DMS153 (cell line): ENCODE measurements at regions not wholly inside any gene's neighbourhood (a gene's known extent, or its start where the extent isn't known, plus 50 kb on each side); places are given as distances from the start of the nearest gene placed in this dataset.

Experiments used
- DNase-seq: peaks from one replicate; lab custom pipeline; 2025; lab: John Stamatoyannopoulos, UW

DNA sequence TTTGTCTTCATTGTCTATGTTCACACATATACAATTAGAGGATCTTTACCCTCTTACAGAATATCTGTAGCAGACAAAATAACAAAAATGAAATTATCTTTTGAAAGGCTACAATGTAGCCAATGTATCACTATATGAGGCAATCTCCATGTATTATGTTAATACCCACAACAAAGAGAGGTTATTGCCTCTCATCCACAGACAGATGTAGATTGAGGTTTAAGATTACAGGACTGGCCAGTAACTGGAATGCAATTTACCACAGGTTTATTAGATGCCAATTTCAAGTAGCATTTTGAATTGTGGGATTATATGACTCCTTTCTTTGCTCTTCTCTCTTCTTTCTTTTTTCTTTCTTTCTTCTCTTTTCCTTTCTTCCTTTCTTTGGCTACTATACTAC lies 242.6 kb downstream of the ANKRD50 start:
- DNase-seq, result no peak

DNA sequence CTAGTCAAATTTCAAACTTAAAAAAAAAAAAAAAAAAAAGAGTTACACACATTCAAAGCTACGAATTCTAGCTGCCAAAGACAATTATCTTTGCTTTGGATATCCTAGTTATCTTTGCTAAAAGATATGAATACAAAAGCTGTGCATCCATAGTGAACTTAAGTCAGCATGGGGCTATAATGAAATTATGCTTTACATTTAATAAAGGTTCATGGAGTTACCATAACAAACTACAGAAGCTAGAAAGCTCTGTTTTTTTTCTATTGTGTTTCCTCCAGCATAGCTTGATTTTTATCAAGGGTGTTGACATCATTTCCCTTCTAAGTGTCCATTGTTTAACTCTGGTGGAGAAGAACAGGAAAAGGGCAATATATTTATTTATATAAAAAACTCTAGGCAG lies 234.1 kb downstream of the ANKRD50 start:
- no peak for DNase-seq

DNA sequence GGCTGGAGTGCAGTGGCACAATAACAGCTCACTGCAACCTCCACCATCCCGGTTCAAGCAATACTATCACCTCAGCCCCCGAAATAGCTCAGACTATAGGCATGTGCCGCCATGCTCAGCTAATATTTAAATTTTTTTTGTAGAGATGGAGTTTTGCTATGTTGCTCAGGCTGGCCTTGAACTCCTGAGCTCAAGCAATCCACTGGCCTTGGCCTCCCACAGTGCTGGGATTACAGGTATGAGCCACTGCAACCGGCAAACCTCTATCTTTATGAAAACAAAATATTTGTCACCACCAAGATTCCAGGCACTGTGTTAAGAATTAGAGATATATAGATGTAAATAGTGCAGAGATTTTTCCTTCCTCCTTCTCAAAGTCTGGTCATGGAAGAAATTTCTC lies 232.5 kb downstream of the ANKRD50 start:
- no peak for DNase-seq

- DNase-seq, result no peak
These were observed 231.4 kb downstream of the ANKRD50 start for GRCh38 chr4:124481123-124481522.

DNA sequence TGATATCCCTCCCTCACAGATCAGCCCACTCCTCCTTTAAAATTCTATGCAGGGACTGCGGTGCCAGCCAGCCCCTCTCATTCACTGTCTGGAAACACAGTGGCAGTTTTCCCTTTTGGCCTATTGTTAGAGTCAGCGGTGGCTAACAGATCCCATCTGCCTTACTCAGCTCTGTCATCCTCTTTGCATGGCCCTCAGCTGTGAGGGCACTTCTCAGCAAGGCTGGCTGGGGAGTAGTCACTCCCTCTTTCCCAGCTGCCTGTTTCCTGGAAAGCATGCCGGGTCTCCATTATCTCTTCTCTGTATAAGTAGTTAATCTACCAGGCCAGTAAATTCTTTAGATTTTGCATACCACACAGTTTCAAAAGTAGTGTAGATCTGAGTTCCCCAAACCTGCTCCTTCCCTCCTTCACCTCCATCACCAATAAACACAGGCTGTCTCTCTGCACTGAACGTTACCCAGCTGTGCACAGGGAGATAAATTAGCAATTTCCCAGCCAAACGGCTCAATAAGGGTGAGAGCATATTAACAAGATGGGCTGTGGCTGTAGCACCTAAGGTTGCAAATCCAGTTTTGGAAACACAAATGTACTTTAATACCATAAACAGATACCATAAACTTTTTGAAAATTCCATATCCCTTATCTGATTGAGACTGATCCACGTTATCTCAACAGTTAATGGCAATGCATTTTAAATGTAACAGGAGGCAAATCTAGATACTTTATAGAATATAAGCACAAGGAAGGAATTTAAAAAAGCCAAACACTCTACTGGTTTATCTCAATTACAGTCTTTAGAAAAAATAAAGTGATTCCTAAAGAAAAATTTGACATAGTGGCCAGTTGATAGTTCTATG lies 229.3 kb downstream of the ANKRD50 start:
- peak; percentile 65 for DNase-seq

DNA sequence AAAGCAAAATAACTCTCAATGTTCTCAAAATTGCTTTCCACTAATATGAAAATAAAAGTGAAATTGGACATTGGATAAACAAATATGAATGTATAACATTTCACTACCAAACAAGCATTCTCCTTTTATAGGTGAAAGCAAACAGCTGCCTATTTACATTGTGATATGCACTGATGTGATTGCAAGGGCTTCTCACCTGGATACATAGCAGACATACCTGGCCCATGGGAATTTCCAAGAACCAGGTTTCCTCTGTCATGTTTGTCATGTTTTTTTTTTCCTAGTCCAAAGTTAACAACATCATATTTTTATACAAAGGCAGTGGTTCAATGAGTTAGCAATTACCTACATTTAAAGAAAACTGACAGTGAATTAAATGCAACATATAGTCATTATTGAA lies 228.5 kb downstream of the ANKRD50 start:
- DNase-seq, result peak; percentile 34

GRCh38 chr4:124484940-124485339 lies 227.6 kb downstream of the ANKRD50 start:
- no peak for DNase-seq

DNA sequence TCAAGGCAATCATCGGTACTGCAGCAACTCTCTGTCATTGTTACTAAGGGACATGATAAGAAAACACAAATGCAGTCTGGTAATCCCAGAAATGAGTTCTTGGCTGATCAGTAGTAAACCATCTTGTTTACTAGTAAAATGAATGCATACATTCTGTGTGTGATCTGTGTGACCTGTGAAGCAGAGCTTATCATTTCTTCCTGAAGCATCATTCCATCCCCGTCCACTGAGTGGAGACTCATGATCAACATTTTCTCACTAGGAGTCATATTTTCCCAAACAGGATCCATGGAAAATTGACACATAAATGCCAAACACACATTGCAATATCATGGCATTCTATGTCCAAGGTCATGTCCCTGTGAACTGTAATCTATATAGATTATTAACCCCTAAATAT lies 226.1 kb downstream of the ANKRD50 start:
- DNase-seq, result no peak

- no peak for DNase-seq
These were observed 224.9 kb downstream of the ANKRD50 start for GRCh38 chr4:124487651-124488050.

GRCh38 chr4:124491361-124492145 lies 221.0 kb downstream of the ANKRD50 start:
- DNase-seq, result no peak

- peak; percentile 19 for DNase-seq
These were observed 213.3 kb downstream of the ANKRD50 start for GRCh38 chr4:124499261-124499660.

GRCh38 chr4:124501576-124501975 lies 211.0 kb downstream of the ANKRD50 start:
- DNase-seq, result no peak

GRCh38 chr4:124504431-124504830 lies 208.1 kb downstream of the ANKRD50 start:
- no peak for DNase-seq

- no peak for DNase-seq
These were observed 207.3 kb downstream of the ANKRD50 start for GRCh38 chr4:124505211-124505610.

DNA sequence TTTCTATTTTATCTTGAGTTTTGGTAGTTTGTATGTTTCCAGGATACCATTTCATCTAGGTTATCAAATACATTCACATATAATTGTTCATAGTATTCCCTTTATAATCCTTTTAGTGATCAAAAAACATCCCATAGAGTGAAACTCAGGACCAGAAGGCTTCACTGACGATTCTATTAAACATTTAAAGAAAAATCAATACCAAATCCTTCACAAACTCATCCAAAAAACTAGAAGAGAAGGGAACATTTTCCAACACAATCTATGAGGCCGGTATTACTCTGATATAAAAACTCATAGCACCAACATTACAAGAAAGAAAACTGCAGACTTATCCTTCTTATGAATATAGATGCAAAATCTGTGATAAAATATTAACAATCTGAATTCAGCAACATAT lies 203.4 kb downstream of the ANKRD50 start:
- DNase-seq, result no peak

- DNase-seq, result no peak
These were observed 197.9 kb downstream of the ANKRD50 start for GRCh38 chr4:124514588-124514987.

DNA sequence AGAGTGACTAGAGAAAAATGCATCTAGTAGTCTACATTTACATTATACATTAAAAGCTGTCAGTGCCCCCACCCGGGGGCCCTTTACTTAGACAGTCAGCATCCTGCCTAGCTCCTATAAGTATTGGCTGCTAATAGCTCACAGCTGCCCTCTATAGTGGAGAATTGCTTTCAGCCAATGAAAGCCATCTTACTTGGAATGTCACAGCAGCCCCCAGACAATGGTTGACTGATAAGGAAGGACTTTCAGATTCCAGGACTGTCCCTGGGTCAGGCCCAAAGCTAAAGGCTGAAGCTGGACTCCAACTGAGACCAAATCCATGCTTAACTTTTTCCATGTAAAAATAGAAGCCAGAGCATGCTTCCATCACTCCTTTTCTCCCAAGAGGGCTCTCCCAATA lies 196.9 kb downstream of the ANKRD50 start:
- no peak for DNase-seq

DNA sequence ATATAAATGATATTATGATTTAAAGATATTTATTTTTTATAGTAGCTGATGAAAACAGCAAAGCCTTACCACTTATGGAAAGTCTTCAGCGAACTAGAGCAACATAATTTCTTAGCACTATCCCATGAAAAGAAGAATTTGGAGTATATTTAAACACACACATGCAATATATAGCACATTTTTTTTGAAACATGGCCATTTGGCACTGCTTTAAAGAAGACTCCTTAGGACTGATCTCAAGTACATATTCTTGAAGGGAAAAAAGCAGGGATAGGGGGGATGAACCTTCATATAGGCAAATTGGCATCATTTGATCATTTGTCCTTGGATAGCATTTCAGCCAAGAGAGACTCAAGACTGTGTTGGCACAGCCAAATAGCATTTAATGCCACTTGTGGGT lies 193.3 kb downstream of the ANKRD50 start:
- no peak for DNase-seq

DNA sequence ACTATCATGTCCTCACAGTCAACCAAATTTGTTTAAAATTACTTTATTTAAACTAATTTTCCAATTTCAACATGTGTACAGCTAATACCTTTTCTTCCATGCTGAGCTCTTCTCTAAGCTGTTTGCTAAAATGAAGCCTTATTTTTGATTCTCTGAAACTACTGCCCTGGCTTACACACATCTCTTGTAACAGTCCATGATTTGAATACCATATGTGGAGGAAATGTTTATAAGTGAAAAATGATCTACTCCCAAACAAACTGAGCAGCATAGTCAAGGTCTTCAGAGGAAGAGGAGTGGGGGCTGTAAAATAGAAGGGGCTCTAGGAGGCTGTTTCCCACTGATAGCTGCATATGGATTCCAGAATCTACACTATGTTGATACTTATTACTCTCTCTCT lies 188.7 kb downstream of the ANKRD50 start:
- no peak for DNase-seq

DNA sequence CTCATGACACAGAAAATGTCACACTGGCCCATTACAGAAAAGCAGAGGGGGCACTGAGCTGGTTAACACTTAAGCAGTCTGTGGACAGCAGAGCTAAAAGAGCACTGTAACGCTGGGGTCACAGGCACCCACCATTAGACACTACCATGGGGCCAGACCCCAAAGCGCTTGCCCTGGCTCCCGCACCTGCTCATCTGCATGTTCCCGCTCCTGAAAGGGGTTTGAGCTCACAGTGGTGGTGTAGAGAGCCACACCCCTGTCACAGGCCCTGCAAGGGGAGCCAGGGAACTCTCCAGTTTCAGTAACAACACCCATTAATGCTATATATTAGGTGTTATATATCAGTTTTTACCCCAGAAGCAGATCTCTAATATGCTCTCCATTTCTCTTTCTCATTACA lies 187.0 kb downstream of the ANKRD50 start:
- DNase-seq, result no peak

GRCh38 chr4:124526331-124526730 lies 186.2 kb downstream of the ANKRD50 start:
- no peak for DNase-seq

DNA sequence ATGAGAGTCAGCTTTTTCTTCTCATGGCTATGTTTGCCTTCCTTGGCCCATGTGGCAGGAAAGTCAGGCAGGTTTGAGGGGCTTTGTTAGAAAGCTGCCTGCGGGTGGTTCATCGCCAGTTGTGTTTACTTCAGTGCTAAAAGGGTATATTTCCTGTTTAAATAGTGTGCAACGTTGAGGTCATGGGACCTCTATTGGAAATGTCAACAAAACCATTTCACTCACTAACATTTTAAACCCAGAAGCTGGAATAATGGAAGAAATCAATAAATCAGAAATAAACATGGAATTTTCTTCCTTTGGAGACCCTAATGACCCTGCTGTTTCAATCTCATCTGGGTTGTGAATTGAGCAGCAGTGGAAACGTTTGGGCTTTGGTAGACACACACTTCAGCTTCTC lies 185.8 kb downstream of the ANKRD50 start:
- peak; percentile 57 for DNase-seq

DNA sequence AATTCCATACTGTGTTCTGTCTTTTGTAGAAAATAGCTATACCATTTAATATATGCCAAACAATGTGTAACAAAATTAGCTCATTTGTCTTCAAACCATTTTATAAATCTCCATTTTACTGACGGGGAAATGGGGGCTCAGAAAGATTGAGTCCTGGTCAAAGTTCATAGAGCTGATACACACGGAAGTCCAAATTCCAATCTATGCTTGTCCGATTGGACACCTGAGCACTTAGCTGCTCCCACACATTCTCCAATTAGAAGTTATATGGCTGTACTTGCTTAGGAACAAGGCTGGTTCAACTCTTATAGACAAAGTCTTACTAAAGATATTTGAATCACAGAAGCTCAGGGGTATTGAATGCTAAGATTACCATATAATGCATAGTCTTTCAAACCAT lies 185.2 kb downstream of the ANKRD50 start:
- DNase-seq, result no peak
